ENCODE measurements at regions not wholly inside any gene's neighbourhood (a gene's known extent, or its start where the extent isn't known, plus 50 kb on each side); places are given as distances from the start of the nearest gene placed in this dataset.

- DNase-seq, result no peak
- POLR2A ChIA-PET, result no interaction called here
- no peak for ATAC-seq
- Mint-ChIP-seq H3K27me3 (peaks cover 2% of the 10 kb centered on the region), H3K4me3 (no peak overlapping the region), H3K4me1 (no peaks in the 10 kb centered on the region), H3K9me3 (ENCODE audit: low read depth) (no peaks in the 10 kb centered on the region), H3K36me3 (ENCODE audit: low read depth) (no peaks in the 10 kb centered on the region), H3K27ac (no peak overlapping the region)
- intact Hi-C loops (cut with DNase I, micrococcal nuclease), result no loop called here
- CTCF ChIA-PET, result no interaction called here
Observed at GRCh38 chr5:2214910-2215590, 332.3 kb upstream of the IRX4 start.

DNA sequence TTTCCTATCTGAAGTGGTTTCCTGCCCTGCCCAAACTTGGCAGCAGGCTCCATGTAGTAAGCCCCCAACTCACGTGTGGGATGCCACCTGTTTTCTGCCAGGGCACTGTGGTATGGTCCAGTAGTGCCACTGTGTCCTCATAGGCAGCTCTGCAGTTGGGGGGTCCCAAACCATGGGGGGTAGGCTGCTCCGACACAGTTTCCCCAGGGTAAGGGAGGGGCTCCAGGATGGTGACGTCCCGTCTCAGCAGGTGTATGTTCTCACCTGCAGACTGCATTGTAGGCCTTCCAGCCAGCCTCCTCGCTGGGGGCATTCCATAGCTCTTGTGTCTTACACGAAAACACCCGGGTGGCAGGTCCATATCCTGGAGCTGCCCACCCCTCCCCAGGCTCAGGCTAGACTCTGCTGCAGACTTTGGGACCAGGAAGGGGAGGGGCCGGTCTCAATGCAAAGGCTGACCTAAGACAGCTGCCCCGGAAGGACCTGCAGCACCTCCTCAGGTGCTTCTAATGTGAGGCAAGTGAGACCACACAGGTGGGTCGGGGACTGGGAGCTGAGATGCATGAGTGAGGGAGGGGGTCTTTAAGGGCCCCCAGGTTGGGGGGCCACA, 330.5 kb upstream of the IRX4 start:
- DNase-seq (no peak), ATAC-seq (no peak)
- no peak overlapping the region for H3K27ac Mint-ChIP-seq
- ChIA-PET POLR2A (no interaction called here), CTCF (no interaction called here)
- intact Hi-C loops (cut with DNase I, micrococcal nuclease), result no loop called here
- H3K27me3 Mint-ChIP-seq, result no peaks in the 10 kb centered on the region
- H3K4me1 Mint-ChIP-seq, result no peaks in the 10 kb centered on the region
- no peaks in the 10 kb centered on the region for H3K9me3 Mint-ChIP-seq (ENCODE audit: low read depth)
- no peaks in the 10 kb centered on the region for H3K36me3 Mint-ChIP-seq (ENCODE audit: low read depth)
- no peak overlapping the region for H3K4me3 Mint-ChIP-seq

GRCh38 chr5:2212481-2212880, 329.8 kb upstream of the IRX4 start:
- no peaks in the 10 kb centered on the region for H3K9me3 Mint-ChIP-seq (ENCODE audit: low read depth)
- ATAC-seq (no peak), DNase-seq (no peak)
- no peak overlapping the region for H3K27ac Mint-ChIP-seq
- H3K4me3 Mint-ChIP-seq, result no peak overlapping the region
- intact Hi-C loops (cut with DNase I, micrococcal nuclease), result no loop called here
- POLR2A ChIA-PET, result no interaction called here
- CTCF ChIA-PET, result no interaction called here
- H3K4me1 Mint-ChIP-seq, result no peaks in the 10 kb centered on the region
- no peaks in the 10 kb centered on the region for H3K27me3 Mint-ChIP-seq
- H3K36me3 Mint-ChIP-seq (ENCODE audit: low read depth), result no peaks in the 10 kb centered on the region

GRCh38 chr5:2208239-2208544, 325.5 kb upstream of the IRX4 start:
- Mint-ChIP-seq H3K36me3 (ENCODE audit: low read depth) (no peaks in the 10 kb centered on the region), H3K9me3 (ENCODE audit: low read depth) (no peaks in the 10 kb centered on the region), H3K4me3 (no peak overlapping the region), H3K4me1 (no peaks in the 10 kb centered on the region), H3K27me3 (peaks cover 6% of the 10 kb centered on the region), H3K27ac (no peak overlapping the region)
- CTCF ChIA-PET, result no interaction called here
- POLR2A ChIA-PET, result no interaction called here
- ATAC-seq, result no peak
- no peak for DNase-seq
- intact Hi-C loops (cut with DNase I, micrococcal nuclease), result no loop called here

- CTCF ChIA-PET, result no interaction called here
- POLR2A ChIA-PET, result no interaction called here
- ATAC-seq, result no peak
- no peak overlapping the region for H3K4me3 Mint-ChIP-seq
- DNase-seq, result peak; percentile 14
- no peaks in the 10 kb centered on the region for H3K9me3 Mint-ChIP-seq (ENCODE audit: low read depth)
- intact Hi-C loops (cut with DNase I, micrococcal nuclease), result no loop called here
- no peaks in the 10 kb centered on the region for H3K36me3 Mint-ChIP-seq (ENCODE audit: low read depth)
- H3K4me1 Mint-ChIP-seq, result no peaks in the 10 kb centered on the region
- H3K27me3 Mint-ChIP-seq, result peaks cover 8% of the 10 kb centered on the region
- no peak overlapping the region for H3K27ac Mint-ChIP-seq
Observed at GRCh38 chr5:2207416-2208238, 324.9 kb upstream of the IRX4 start.

DNA sequence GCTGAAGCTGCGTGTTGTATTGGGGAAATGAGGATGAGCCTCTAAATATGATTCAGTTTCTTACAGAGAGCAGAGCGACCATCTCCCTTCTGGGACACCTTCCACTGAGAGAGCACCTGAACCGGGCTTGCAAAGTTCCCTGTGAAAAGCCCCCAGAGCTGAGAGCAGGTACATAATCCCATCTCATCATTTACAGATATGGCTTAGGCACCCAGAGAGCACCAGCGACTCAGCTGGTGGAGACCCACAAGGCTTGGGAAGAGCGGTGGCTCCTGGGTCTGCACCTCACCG, 324.3 kb upstream of the IRX4 start:
- H3K9me3 Mint-ChIP-seq (ENCODE audit: low read depth), result no peaks in the 10 kb centered on the region
- intact Hi-C loops (cut with DNase I, micrococcal nuclease), result no loop called here
- no peak overlapping the region for H3K27ac Mint-ChIP-seq
- no peaks in the 10 kb centered on the region for H3K4me1 Mint-ChIP-seq
- ATAC-seq (no peak), DNase-seq (no peak)
- POLR2A ChIA-PET, result interaction anchor here (0.6 kb wide), 1 partner anchor 10 kb away, joined by 8 read pairs; no protein-coding TSS in a partner anchor
- CTCF ChIA-PET, result no interaction called here
- peaks cover 8% of the 10 kb centered on the region for H3K27me3 Mint-ChIP-seq
- no peak overlapping the region for H3K4me3 Mint-ChIP-seq
- no peaks in the 10 kb centered on the region for H3K36me3 Mint-ChIP-seq (ENCODE audit: low read depth)

DNA sequence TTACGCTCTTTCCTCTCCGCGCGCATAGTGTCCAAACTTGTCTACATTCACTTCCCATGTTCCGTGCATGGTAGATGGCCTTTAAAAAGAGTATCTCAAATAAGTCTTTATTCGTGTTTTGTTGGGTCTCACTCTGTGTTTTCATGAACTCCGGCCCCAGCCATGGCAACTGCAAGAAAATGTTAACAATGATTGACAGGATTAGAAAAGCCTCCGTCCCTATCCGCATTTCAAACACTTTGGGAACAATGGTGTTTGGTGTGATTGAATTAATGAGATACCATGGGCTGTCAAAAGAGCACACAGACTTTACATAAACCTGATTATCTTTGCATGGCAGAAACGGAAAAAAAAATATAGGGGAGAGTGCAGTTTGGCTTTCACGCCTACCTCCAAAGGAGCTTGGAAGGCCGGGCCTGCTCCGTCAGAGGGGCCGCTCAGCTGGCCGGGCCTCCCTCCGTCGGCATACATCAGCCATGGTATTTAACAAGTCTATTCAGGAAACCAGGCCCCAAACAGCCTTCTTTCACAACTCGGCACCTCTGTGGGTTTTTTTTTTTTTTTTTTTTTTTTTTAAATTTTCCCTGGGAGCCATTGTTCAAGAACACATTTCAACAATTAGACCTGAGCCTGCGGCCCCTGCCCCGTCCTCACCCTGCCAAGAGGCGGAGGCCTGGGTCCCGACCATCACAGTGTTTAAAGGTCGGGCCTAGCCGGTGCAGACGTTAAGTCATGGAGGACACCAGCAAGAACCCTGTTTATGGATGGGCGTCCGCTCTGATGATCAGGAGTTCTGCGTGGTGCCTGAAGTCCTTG, 323.8 kb upstream of the IRX4 start:
- peaks cover 8% of the 10 kb centered on the region for H3K27me3 Mint-ChIP-seq
- POLR2A ChIA-PET, result interaction anchor here (0.6 kb wide), 1 partner anchor 9 kb away, joined by 8 read pairs; no protein-coding TSS in a partner anchor
- intact Hi-C loops (cut with DNase I, micrococcal nuclease), result no loop called here
- CTCF ChIA-PET, result no interaction called here
- no peaks in the 10 kb centered on the region for H3K4me1 Mint-ChIP-seq
- H3K4me3 Mint-ChIP-seq, result no peak overlapping the region
- H3K9me3 Mint-ChIP-seq (ENCODE audit: low read depth), result no peaks in the 10 kb centered on the region
- H3K27ac Mint-ChIP-seq, result no peak overlapping the region
- ATAC-seq, result no peak
- H3K36me3 Mint-ChIP-seq (ENCODE audit: low read depth), result no peaks in the 10 kb centered on the region
- no peak for DNase-seq

DNA sequence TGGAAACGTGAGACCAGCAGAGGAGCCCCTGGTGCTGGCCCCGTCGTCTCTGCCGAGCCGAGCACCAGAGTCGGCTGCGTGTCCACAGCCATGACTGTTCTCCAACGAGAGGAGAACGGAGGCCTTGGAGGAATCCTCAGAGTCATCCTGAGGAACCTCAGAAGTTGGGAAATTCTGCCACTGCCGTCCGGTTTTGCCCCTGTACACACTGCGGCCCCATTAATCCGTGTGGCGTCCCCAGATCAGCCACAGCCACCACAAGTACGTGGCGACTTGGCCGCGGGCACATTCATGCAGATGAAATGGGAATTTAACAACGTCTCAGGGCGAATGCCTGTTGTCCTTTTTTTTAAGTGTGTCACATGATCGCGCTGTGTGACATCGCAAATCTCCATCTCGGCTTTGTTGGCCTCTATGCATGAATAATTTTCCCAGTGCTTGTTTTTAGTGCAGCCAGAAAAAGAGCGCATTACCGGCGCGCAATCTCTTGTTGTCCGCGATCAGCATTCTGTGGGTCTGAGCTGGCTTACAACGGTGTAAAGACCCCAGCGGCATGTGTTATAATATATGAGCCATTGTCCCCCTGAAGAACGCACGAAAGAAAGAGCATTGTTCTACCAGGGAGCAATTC, 323.0 kb upstream of the IRX4 start:
- Mint-ChIP-seq H3K36me3 (ENCODE audit: low read depth) (no peaks in the 10 kb centered on the region), H3K9me3 (ENCODE audit: low read depth) (no peaks in the 10 kb centered on the region), H3K4me1 (no peaks in the 10 kb centered on the region), H3K27ac (no peak overlapping the region), H3K4me3 (no peak overlapping the region), H3K27me3 (peaks cover 8% of the 10 kb centered on the region)
- ChIA-PET POLR2A (no interaction called here), CTCF (no interaction called here)
- intact Hi-C loops (cut with DNase I, micrococcal nuclease), result no loop called here
- DNase-seq, result no peak
- no peak for ATAC-seq

DNA sequence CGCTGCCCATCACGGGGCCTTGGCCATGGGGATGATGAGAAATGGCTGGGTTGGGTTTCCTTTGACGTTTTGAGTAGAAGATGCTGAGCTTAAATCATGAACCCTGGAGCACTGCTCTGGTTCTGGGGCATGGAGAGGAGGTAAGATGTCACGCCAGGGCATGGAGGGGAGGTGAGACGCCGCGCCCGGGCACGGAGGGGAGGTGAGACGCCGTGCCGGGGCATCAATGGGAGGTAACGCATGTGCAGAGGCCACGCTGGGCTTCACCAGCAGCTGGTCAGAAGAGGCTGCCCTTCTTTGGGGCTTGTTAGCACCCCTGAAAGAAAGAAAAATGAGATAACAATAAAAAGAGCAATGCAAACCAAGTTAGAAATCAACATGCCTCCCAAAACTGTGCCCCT, 322.5 kb upstream of the IRX4 start:
- ChIA-PET CTCF (no interaction called here), POLR2A (no interaction called here)
- Mint-ChIP-seq H3K4me3 (no peak overlapping the region), H3K4me1 (no peaks in the 10 kb centered on the region), H3K27ac (no peak overlapping the region), H3K27me3 (peaks cover 8% of the 10 kb centered on the region), H3K9me3 (ENCODE audit: low read depth) (no peaks in the 10 kb centered on the region), H3K36me3 (ENCODE audit: low read depth) (no peaks in the 10 kb centered on the region)
- DNase-seq (no peak), ATAC-seq (no peak)
- intact Hi-C loops (cut with DNase I, micrococcal nuclease), result no loop called here

DNA sequence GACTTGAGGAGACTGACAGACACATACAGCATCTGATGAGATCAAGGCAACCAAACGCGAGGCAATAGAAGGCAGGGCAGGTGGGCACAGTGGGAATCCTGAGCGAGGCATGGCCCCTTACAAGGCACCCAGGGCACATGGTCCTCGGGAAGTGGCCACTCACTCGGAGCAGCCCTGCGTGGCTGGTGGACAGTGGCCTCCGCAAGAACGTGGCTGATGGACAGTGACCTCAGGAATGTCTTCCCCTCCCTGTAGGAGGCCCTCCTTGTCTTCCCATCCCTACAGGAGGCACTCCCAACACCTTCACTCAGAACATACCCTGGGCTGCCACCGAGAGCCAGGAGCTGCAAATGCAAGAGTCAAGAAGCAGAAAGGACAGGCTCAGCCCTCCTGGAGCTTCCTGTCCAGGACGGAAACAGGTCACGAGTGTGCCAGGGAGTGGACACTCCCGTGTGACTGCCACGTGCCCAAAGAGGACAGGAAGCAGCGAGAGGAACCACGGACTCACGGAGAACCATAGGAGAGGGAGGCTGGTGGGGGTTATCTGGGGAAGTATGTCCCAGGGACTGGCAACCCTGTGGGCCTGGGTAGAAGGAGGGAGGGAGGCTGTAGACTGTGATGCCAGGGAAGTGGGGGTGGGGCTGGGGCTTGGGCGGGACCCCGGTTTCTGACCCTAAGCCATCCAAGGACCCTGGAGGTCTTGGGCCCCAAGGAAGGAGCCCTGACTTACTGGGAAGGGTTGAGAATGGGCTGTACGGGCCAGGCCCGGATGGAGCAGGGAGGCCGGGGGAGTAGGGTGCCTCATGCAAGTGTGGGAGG, 321.9 kb upstream of the IRX4 start:
- ChIA-PET POLR2A (no interaction called here), CTCF (interaction anchor here (0.6 kb wide), 1 partner anchor 233 kb away, joined by 3 read pairs; no protein-coding TSS in a partner anchor)
- intact Hi-C loops (cut with DNase I, micrococcal nuclease), result no loop called here
- no peak overlapping the region for H3K27ac Mint-ChIP-seq
- no peak for DNase-seq
- peaks cover 8% of the 10 kb centered on the region for H3K27me3 Mint-ChIP-seq
- H3K36me3 Mint-ChIP-seq (ENCODE audit: low read depth), result no peaks in the 10 kb centered on the region
- H3K4me3 Mint-ChIP-seq, result no peak overlapping the region
- no peaks in the 10 kb centered on the region for H3K9me3 Mint-ChIP-seq (ENCODE audit: low read depth)
- no peaks in the 10 kb centered on the region for H3K4me1 Mint-ChIP-seq
- no peak for ATAC-seq

- ATAC-seq, result no peak
- DNase-seq, result no peak
- no peaks in the 10 kb centered on the region for H3K36me3 Mint-ChIP-seq (ENCODE audit: low read depth)
- no peak overlapping the region for H3K27ac Mint-ChIP-seq
- no peaks in the 10 kb centered on the region for H3K9me3 Mint-ChIP-seq (ENCODE audit: low read depth)
- intact Hi-C loops (cut with DNase I, micrococcal nuclease), result no loop called here
- no peak overlapping the region for H3K4me3 Mint-ChIP-seq
- ChIA-PET POLR2A (no interaction called here), CTCF (interaction anchor here (0.6 kb wide), 1 partner anchor 232 kb away, joined by 3 read pairs; no protein-coding TSS in a partner anchor)
- peaks cover 8% of the 10 kb centered on the region for H3K27me3 Mint-ChIP-seq
- H3K4me1 Mint-ChIP-seq, result no peaks in the 10 kb centered on the region
Observed at GRCh38 chr5:2203774-2204173, 321.0 kb upstream of the IRX4 start.

Measured in activated CD4-positive, alpha-beta T cell treated with anti-CD3 and anti-CD28 coated beads for 36 hours (primary cell).